ENCODE measurements at regions not wholly inside any gene's neighbourhood (a gene's known extent, or its start where the extent isn't known, plus 50 kb on each side); places are given as distances from the start of the nearest gene placed in this dataset.

GRCh38 chr2:128474036-128474955, 155.6 kb upstream of the HS6ST1 start:
- no peak for FAIRE-seq

- FAIRE-seq = no peak
These were observed 156.3 kb upstream of the HS6ST1 start for GRCh38 chr2:128474962-128475361.

DNA sequence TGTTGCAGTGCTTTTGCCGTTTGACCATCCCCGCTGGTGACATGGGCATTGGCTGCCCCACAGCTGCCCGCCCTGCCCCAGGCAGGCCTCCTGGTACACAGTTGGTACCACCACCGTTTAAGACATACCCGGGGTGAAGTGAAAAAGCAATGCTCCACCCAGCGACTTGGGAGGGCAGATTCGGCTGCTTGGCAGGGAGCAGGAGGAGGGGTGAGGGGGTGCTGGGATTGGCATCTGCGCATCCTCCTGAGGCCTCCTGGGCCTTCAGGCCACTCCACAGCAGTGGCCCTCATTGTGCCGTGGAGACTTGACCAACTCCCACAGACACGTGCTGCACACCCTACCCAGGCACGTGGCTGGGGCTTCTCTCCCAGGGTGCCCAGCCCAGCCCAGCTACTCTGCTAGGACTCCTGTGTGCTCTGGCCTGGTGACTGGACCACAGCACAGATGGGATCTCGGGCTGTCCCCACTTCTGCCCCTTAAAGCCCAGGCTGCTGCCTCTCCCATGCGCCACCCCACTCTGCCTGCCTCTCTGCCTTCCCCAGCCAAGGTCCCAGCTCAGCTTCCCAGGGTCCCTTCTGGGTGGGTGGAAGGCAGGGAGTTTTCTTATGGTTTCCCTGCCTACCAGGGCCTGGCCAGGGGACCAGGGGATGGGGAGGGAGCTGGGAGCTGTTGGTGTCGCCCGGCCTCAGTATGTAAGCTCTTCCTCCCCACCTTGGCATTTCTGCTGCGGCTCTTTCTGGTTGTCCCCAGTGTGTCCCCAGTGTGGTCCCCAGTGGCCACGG, 157.0 kb upstream of the HS6ST1 start:
- FAIRE-seq = no peak

DNA sequence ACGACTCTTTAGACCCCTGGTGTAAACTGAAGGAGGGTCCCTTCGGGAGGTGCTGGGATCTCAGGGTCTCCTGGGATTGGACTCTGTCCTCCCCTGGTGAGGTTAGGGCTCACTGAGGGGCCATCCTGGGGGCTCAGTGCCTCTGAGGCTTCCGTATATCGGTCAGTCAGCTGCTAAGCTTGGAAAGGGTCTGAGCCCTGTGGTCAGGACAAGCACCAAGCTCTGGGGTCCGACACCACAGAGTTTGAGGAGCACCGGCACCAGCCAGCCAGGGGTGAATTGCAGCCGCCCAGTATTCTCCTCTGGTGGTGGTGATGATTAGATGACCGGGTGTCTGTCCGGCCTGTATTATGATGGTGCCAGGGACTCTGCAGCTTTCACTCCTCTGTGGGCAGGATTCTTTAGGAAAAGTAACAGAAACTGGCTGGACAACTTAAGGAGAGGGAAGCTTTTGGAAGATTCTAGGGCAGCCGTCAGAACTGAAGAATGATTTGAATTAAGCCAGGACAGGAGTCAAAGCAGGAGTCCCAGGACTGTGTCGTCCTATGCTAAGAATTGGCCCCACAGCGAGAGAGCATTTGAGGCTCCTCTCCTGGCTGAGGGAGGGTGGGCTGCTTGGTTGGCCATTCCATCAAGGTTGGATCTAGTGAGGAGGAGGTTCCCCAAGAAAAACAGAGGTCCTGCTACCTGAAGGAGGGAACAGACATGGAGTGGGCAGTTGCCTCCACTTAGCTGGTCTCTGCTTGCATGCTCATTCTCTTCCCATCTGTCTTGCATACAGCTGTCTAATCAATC, 158.6 kb upstream of the HS6ST1 start:
- no peak for FAIRE-seq

DNA sequence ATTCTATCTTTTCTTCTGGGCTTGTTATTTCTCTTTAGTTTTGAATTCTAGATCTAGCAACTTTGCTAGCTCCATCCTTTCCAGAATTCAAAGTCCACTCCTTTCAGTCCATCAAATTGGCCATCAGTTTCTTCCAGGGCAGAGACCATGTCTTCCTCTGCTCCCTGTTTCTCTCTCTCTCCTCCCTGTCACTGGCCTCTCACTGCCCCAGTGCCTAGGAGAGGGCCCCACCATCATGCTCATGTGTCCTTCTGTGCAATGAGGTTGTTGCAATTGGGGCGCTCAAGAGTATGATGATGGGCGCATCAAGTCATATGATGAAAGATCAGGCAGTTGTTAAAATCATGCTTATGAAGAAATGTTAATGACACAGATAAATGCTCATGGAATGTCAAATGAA, 159.2 kb upstream of the HS6ST1 start:
- no peak for FAIRE-seq

- FAIRE-seq = no peak
These were observed 167.3 kb upstream of the HS6ST1 start for GRCh38 chr2:128485761-128486639.

DNA sequence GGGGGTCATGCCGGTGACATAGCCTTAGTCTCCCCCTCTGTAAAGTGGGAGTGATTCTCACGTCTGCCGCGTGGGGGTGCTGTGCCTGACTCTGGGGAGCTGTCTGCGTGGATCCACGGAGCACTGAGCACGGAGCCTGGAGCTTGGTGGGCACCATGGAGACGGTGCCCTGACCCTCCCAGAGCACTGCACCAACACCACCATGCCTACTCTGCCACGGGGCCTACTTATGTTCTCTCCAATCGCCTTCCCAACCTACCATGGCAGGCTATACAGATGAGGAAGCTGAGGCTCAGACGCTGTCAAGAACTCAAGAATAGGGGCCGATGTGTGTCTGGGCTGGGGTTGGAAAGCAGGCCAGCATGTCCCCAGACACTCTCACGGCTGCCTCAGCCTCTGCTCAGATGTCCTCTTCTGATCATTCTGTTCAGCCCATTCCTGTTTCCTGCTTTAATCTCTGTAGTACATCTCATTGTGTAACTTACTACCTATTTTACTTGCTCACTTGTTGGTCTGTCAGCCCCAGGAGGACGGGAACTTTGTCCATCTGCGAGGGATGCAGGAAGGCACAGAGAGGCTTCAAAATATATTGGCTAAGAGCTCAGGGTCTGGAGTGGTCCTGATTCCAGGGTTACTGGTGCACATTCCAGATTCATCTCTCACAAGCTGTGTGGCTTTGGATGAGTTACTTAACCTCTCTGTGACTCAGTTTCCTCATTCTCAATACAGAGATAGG, 168.1 kb upstream of the HS6ST1 start:
- no peak for FAIRE-seq

- FAIRE-seq = no peak
These were observed 169.2 kb upstream of the HS6ST1 start for GRCh38 chr2:128487650-128488387.

DNA sequence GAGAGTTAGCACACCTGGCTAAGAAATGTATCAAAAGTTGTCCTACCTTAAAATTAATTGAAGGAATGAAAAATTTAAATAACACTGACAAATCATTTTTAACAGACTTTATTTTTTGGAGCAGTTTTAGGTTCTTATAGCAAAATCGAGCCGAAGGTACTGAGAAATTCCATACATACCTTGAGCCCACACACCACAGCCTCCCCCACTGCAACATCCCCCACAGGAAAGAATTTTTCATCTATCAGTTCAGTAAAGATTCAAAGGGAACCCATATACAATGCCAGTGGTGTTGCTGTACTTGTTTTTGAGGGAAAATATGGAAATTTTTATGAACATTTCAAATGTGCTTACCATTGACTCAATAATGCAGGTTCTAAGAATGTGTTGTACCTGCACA, 169.8 kb upstream of the HS6ST1 start:
- FAIRE-seq = no peak

DNA sequence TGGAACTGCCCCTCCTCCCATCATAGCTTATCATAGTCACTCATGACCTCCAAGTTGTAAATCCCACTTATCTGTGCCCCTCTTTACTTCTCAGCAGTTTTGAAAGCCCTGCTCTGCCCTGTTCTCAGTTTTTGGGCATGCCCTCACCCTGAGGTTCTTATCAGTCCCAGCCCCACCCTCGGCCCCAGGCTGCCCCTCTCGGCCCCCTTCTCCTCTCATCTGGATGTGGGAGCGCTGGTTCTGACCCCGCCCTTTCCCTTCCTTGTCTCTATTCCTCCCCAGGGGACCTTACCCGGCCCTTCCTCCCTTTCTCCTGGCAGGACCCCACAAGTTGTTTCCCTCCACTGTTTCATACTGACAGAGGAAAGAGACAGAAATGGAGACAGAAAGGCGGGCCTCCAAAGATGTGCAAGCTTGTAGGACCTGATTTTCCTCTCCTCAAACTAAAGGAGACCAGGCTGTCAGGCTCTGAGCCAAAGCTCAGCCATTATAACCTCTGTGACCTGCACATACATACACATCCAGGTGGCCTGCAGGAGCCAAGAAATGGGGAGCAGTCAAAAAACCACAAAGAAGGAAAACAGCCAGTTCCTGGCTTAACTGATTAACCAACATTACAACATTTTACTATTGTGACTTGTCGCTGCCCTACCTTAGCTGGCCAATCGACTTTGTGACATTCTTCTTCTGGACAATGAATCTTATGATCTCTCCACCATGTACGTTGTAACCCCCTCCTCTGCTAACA, 171.0 kb upstream of the HS6ST1 start:
- no peak for FAIRE-seq

- no peak for FAIRE-seq
These were observed 171.7 kb upstream of the HS6ST1 start for GRCh38 chr2:128490321-128490720.

- FAIRE-seq = no peak
These were observed 172.4 kb upstream of the HS6ST1 start for GRCh38 chr2:128490881-128491691.

- no peak for FAIRE-seq
These were observed 173.1 kb upstream of the HS6ST1 start for GRCh38 chr2:128491692-128492244.

DNA sequence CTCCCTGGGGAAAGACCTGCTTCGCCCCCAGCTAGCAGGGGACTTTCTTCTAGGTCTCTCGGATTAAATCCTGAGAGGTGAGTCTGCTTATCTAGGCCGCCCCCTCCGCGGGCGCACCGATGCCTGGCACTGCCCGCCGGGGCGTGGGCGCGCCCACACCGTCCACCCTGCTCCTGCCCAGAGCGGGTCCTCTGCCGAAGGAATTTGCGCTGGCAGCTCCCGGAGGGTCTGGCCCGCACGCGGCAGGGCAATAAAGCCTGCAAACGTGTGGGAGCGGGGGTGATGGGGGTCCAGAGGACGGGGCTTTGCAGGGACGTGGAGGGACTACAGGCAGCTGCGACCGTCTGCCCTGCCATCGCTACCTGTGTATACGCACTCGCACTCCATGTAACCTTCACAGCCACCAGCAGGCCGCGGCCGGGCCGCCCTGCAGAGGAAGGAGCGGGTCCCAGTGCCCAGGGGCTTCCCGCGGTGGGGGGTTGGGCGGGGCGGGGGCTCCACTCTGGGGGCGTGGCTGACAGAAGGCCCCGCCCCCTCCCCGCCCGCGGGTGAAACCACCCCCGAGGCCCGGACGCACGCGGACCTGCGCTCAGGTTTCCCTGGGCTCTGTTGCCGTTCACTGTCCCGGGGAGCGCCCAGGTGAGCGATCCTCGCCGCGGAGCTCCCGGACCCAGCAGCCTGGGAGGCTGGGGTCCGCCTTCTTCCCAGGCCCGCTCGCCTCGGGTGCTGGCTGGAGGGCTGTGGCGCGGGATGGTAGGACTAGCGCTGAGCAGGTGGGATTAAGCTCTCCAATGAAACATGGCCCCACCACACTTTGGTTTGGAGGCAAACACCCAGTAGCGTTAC, 174.5 kb upstream of the HS6ST1 start:
- FAIRE-seq = no peak

- FAIRE-seq = no peak
These were observed 175.2 kb upstream of the HS6ST1 start for GRCh38 chr2:128493880-128494279.

- FAIRE-seq = no peak
These were observed 175.6 kb upstream of the HS6ST1 start for GRCh38 chr2:128494307-128494639.

DNA sequence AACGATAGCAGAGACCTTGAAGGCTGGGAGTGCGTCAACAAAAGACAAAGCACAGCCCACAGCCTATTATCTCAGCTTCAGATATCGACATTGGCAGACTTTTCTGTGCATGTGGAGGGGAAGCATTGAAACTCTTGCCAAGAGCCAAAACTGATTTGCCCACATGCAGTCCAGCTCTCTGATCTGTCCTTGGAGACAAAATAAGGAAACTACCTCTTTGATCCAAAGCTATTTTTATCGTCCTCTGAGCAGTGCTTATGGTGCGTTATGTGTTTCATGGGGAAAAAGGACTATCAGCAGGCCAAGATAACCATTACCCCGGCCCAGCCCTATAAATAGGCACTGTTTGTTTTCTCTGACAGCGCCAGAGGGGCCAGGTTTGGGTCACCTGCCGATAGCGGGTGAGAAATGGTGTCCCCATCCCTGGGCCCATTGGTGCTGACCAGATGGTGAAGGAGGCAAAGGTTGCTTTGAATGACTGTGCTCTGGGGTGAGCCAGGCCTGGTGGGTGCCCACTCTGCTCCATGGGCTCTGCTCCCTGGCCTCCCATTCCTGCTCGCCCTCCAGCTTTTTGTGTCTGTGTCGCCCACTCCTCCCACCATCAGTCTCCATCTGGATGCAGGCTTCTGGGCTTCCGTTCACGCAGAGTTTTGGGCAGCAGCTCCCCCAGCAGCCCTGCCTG, 176.1 kb upstream of the HS6ST1 start:
- no peak for FAIRE-seq

Measured in G401.6 (cell line).